CD4-positive, CD25-positive, alpha-beta regulatory T cell (primary cell): ENCODE measurements at regions not wholly inside any gene's neighbourhood (a gene's known extent, or its start where the extent isn't known, plus 50 kb on each side); places are given as distances from the start of the nearest gene placed in this dataset.

Experiments
- ATAC-seq, 2 donors: fragments of 150-1000 bp; cut with Tn5 transposase; one replicate each; pipeline ENCODE4 v1.10.0; 2021; ENCODE audit warnings: low read depth in 2 of 2, moderate number of reproducible peaks in 2 of 2, moderate library complexity in 1 of 2
- DNase-seq, 3 donors: peaks; one replicate each; pipeline versions ENCODE4 v3.0.0 to v3.0.0-alpha.2; 2012 to 2022; ENCODE audit warnings: mixed read lengths in 1 of 3
- H3K27ac ChIP-seq: one replicate; pipeline ENCODE4 v1.7.0; 2013; ENCODE audit warnings: mild to moderate bottlenecking, low read length; ENCODE audit not compliant: insufficient read depth, poor library complexity, severe bottlenecking
- H3K27me3 ChIP-seq: one replicate; pipeline ENCODE4 v1.7.0; 2013; ENCODE audit warnings: low read length; ENCODE audit not compliant: control insufficient read depth, insufficient read depth
- H3K36me3 ChIP-seq: one replicate; pipeline ENCODE4 v1.7.0; 2013; ENCODE audit warnings: mild to moderate bottlenecking, low read length, moderate library complexity; ENCODE audit not compliant: control insufficient read depth, insufficient read depth
- H3K4me1 ChIP-seq: 2 replicates; pipeline ENCODE4 v1.7.0; 2013; ENCODE audit warnings: mild to moderate bottlenecking, low read length; ENCODE audit not compliant: insufficient read depth, control insufficient read depth, poor library complexity, severe bottlenecking
- H3K4me3 ChIP-seq: one replicate; pipeline ENCODE4 v1.7.0; 2013; ENCODE audit warnings: low read depth, mild to moderate bottlenecking, low read length, moderate library complexity
- H3K9me3 ChIP-seq, 2 experiments: 1 replicate in 1 of 2; 2 replicates in 1 of 2; pipeline ENCODE4 v1.7.0; 2013; ENCODE audit warnings: low read length in 2 of 2, mild to moderate bottlenecking in 1 of 2, moderate library complexity in 1 of 2; ENCODE audit not compliant: control insufficient read depth in 2 of 2
- H3K27ac Mint-ChIP-seq, 3 donors: one replicate each; pipeline ENCODE4 v1.8.0; 2020 to 2022; ENCODE audit warnings: mild to moderate bottlenecking in 3 of 3, mixed read lengths in 3 of 3, moderate library complexity in 2 of 3
- H3K27me3 Mint-ChIP-seq: one replicate; pipeline ENCODE4 v1.8.0; 2022; ENCODE audit warnings: mild to moderate bottlenecking, mixed read lengths
- H3K36me3 Mint-ChIP-seq: one replicate; pipeline ENCODE4 v1.8.0; 2020; ENCODE audit warnings: mixed read lengths
- H3K4me1 Mint-ChIP-seq, 4 donors: one replicate each; pipeline ENCODE4 v1.8.0; 2020 to 2022; ENCODE audit warnings: mixed read lengths in 4 of 4, mild to moderate bottlenecking in 1 of 4
- H3K4me3 Mint-ChIP-seq, 4 donors: one replicate each; pipeline ENCODE4 v1.8.0; 2020 to 2022; ENCODE audit warnings: mild to moderate bottlenecking in 4 of 4, mixed read lengths in 4 of 4, moderate library complexity in 3 of 4
- H3K9me3 Mint-ChIP-seq, 7 donors: one replicate each; pipeline ENCODE4 v1.8.0; 2020 to 2022; ENCODE audit warnings: mixed read lengths in 7 of 7, mild to moderate bottlenecking in 3 of 7, moderate library complexity in 2 of 7

DNA sequence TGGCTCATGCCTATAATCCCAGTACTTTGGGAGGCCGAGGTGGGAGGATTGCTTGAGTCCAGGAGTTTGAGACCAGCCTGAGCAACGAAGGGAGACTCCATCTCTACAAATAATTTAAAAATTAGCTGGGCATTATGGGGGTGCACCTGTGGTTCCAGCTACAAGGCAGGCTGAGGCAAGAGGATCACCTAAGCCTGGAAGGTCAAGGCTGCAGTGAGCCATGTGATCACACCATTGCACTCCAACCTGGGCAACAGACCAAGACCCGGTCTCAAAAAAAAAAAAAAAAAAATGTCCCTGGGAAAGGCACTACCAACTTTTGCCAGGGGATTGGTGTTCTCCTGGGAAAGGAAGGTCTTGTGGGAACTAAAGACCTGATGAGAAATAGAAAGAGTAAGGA is 134.2 kb upstream of the AUTS2 start:
- ATAC-seq (no peak), DNase-seq (no peak)
- H3K9me3 Mint-ChIP-seq: peaks cover 0 to 14% (median 4%) of the 10 kb centered on the region in 7 donors
- no peak overlapping the region for H3K4me3 Mint-ChIP-seq
- H3K27me3 Mint-ChIP-seq: no peaks in the 10 kb centered on the region
- H3K27me3 ChIP-seq: no peaks in the 10 kb centered on the region
- no peak overlapping the region for H3K27ac Mint-ChIP-seq
- H3K4me3 ChIP-seq: no peak overlapping the region
- H3K27ac ChIP-seq: no peak overlapping the region
- peaks cover 0 to 6% of the 10 kb centered on the region in 2 experiments for H3K9me3 ChIP-seq
- H3K4me1 ChIP-seq: no peaks in the 10 kb centered on the region
- no peaks in the 10 kb centered on the region for H3K36me3 Mint-ChIP-seq
- H3K4me1 Mint-ChIP-seq: no peaks in the 10 kb centered on the region
- no peaks in the 10 kb centered on the region for H3K36me3 ChIP-seq

DNA sequence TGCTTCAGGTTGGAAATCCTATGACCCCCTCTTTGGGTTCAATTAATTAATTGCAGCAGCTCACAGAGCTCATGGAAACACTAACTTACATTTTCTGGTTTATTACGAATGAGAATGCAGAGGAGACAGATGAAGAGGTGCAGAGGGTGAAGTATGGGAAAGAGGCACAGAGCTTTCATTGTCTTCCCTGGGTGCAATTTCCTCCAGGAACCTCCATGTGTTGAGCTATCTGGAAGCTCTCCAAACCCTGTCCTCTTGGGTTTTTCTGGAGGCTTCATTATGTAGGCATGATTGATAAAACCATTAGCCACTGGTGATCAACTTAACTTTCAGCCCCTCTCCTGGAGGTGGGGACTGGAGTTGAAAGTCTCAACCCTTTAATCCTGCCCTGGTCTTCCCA is 133.0 kb upstream of the AUTS2 start:
- Mint-ChIP-seq H3K27me3 (no peaks in the 10 kb centered on the region), H3K4me3 (no peak overlapping the region), H3K36me3 (no peaks in the 10 kb centered on the region), H3K9me3 (peaks cover 0 to 20% (median 4%) of the 10 kb centered on the region in 7 donors), H3K27ac (no peak overlapping the region), H3K4me1 (no peaks in the 10 kb centered on the region)
- Histone ChIP-seq H3K9me3 (peaks cover 0 to 6% of the 10 kb centered on the region in 2 experiments), H3K4me1 (no peaks in the 10 kb centered on the region), H3K36me3 (no peaks in the 10 kb centered on the region), H3K27me3 (no peaks in the 10 kb centered on the region), H3K27ac (no peak overlapping the region), H3K4me3 (no peak overlapping the region)
- ATAC-seq: no peak
- DNase-seq: no peak

DNA sequence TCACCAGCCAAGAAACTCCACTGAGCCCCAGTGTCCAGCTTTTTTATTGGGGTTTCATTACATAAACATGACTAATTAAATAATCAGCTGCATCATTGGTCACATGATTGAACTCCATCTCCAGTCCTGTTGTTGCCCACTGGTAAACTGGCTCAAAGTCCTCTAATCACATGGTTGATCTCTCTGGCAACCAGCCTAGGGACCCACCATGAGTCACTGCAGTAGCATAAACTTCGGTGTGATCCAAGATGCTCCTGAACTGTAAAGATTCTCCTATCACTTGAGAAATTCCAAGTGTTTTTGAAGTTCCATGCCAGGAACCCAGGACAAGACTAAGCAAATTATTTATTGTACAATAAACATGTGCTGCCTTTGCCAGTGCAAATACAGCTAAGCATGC is 130.4 kb upstream of the AUTS2 start:
- H3K4me3 Mint-ChIP-seq: no peak overlapping the region
- Histone ChIP-seq H3K4me1 (no peaks in the 10 kb centered on the region), H3K4me3 (no peak overlapping the region), H3K27me3 (no peaks in the 10 kb centered on the region), H3K9me3 (peaks cover 0 to 6% of the 10 kb centered on the region in 2 experiments), H3K36me3 (no peaks in the 10 kb centered on the region), H3K27ac (no peak overlapping the region)
- H3K4me1 Mint-ChIP-seq: no peaks in the 10 kb centered on the region
- H3K36me3 Mint-ChIP-seq: no peaks in the 10 kb centered on the region
- no peak overlapping the region for H3K27ac Mint-ChIP-seq
- H3K27me3 Mint-ChIP-seq: no peaks in the 10 kb centered on the region
- DNase-seq (no peak), ATAC-seq (no peak)
- H3K9me3 Mint-ChIP-seq: peaks cover 0 to 24% (median 8%) of the 10 kb centered on the region in 7 donors

DNA sequence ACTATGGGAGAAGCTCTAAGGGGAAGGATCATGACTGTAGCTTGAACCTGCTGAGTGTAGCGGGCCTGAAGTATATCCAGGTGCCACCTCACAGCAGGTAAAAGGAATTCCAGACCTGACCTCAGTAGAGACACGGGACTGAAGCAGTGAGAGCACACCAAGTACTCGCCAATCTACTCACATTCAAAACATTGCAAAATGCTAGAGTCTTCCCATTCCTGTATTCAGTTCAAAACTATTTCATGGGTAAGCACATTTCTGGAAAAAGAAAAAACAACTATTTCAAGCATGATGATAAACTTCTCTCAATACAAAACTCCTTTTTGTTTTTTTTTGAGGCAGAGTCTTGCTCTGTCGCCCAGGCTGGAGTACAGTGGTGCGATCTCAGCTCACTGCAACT is 121.9 kb upstream of the AUTS2 start:
- no peaks in the 10 kb centered on the region for H3K4me1 Mint-ChIP-seq
- no peaks in the 10 kb centered on the region for H3K36me3 ChIP-seq
- no peak overlapping the region for H3K4me3 Mint-ChIP-seq
- DNase-seq (no peak), ATAC-seq (no peak)
- peaks cover 4% of the 10 kb centered on the region for H3K36me3 Mint-ChIP-seq
- no peak overlapping the region for H3K27ac Mint-ChIP-seq
- H3K4me3 ChIP-seq: no peak overlapping the region
- no peaks in the 10 kb centered on the region for H3K27me3 ChIP-seq
- H3K9me3 ChIP-seq: no peaks in the 10 kb centered on the region
- H3K27me3 Mint-ChIP-seq: no peaks in the 10 kb centered on the region
- peaks cover 2 to 11% (median 4%) of the 10 kb centered on the region in 7 donors for H3K9me3 Mint-ChIP-seq
- no peak overlapping the region for H3K27ac ChIP-seq
- H3K4me1 ChIP-seq: no peaks in the 10 kb centered on the region

DNA sequence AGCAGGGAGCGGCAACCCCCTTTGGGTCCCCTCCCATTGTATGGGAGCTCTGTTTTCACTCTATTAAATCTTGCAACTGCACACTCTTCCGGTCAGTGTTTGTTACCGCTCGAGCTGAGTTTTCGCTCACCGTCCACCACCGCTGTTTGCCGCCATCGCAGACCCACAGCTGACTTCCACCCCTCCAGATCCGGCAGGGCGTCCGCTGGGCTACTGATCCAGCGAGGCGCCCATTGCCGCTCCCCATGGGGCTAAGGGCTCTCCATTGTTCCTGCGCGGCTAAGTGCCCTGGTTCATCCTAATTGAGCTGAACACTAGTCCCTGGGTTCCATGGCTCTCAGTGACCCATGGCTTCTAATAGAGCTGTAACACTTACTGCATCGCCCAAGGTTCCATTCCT is 115.6 kb upstream of the AUTS2 start:
- no peak overlapping the region for H3K4me3 Mint-ChIP-seq
- Histone ChIP-seq H3K4me1 (no peaks in the 10 kb centered on the region), H3K9me3 (no peaks in the 10 kb centered on the region), H3K36me3 (no peaks in the 10 kb centered on the region), H3K27ac (no peak overlapping the region), H3K4me3 (no peak overlapping the region), H3K27me3 (no peaks in the 10 kb centered on the region)
- H3K27me3 Mint-ChIP-seq: no peaks in the 10 kb centered on the region
- peaks cover 0 to 8% (median 2%) of the 10 kb centered on the region in 7 donors for H3K9me3 Mint-ChIP-seq
- ATAC-seq (no peak), DNase-seq (no peak)
- no peak overlapping the region for H3K27ac Mint-ChIP-seq
- H3K4me1 Mint-ChIP-seq: no peaks in the 10 kb centered on the region
- H3K36me3 Mint-ChIP-seq: no peaks in the 10 kb centered on the region

DNA sequence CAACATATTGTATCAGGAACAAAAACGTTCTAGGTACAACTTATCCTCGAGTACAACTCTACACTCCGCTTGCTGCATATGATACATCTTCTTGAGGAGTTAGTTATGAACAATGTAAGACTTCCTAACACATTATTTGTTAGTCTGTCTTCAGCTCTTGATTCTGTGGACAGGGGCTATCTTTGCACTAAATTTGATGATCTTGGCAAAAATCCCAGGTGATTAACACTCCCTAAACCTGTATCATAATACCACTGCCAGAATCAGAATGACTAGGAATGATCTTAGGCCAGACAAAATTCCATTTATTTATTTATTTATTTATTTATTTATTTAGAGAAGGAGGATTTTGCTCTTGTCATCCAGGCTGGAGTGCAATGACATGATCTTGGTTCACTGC is 108.7 kb upstream of the AUTS2 start:
- ATAC-seq (no peak), DNase-seq (no peak)
- Mint-ChIP-seq H3K9me3 (peaks cover 0 to 2% (median 0%) of the 10 kb centered on the region in 7 donors), H3K4me3 (no peak overlapping the region), H3K27me3 (no peaks in the 10 kb centered on the region), H3K4me1 (peaks cover 0 to 3% (median 0%) of the 10 kb centered on the region in 4 donors), H3K36me3 (no peaks in the 10 kb centered on the region), H3K27ac (no peak overlapping the region)
- no peaks in the 10 kb centered on the region for H3K36me3 ChIP-seq
- no peaks in the 10 kb centered on the region for H3K4me1 ChIP-seq
- H3K4me3 ChIP-seq: no peak overlapping the region
- peaks cover 0 to 3% of the 10 kb centered on the region in 2 experiments for H3K9me3 ChIP-seq
- no peak overlapping the region for H3K27ac ChIP-seq
- no peaks in the 10 kb centered on the region for H3K27me3 ChIP-seq

DNA sequence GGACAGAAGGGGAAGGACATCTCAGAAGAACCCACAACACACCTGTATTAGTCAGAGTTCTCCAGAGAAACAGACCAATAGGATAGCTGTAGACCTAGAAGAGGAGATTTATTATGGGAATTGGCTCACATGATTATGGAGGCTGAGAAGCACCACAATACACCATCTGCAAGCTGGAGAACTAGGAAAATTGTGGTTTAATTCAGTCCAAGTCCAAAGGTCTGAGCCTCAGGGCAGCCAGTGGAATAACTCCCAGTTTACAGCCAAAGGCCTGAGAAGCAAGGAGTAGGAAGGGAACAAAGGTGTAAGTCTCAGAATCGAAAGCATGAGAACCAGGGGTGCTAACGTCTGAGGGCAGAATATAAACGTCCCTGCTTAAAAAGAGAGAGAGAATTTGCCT is 99.6 kb upstream of the AUTS2 start:
- H3K27ac Mint-ChIP-seq: no peak overlapping the region
- H3K4me3 Mint-ChIP-seq: no peak overlapping the region
- H3K4me3 ChIP-seq: no peak overlapping the region

DNA sequence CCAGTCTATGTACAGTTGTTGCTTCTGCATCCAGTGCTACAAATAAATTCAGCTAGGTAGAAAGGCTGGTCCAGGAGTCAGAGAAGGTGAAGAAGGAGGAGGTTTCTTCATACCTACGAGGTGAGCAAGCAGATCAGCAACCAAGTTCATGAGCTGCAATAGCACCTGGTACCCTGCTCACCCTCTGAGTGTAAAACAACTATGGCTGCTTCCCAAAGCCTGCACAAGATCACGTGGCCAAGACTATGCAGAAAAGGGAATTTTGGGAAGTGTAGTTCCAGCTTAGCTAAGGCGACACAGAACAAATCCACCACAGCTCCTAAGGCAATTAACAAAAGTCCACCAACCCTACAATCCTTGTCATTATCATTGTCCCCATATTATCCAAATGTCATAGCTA is 95.9 kb upstream of the AUTS2 start:
- H3K4me3 Mint-ChIP-seq: no peak overlapping the region
- DNase-seq: no peak
- Histone ChIP-seq H3K4me1 (no peaks in the 10 kb centered on the region), H3K4me3 (no peak overlapping the region), H3K27me3 (no peaks in the 10 kb centered on the region), H3K36me3 (no peaks in the 10 kb centered on the region), H3K27ac (no peak overlapping the region), H3K9me3 (no peaks in the 10 kb centered on the region)
- peaks cover 0 to 2% (median 0%) of the 10 kb centered on the region in 4 donors for H3K4me1 Mint-ChIP-seq
- ATAC-seq: no peak
- H3K27me3 Mint-ChIP-seq: no peaks in the 10 kb centered on the region
- no peak overlapping the region for H3K27ac Mint-ChIP-seq
- H3K9me3 Mint-ChIP-seq: peaks cover 0 to 27% (median 3%) of the 10 kb centered on the region in 7 donors
- H3K36me3 Mint-ChIP-seq: no peaks in the 10 kb centered on the region

More for the DNA sequence above, 99.6 kb upstream of the AUTS2 start:
- H3K9me3 ChIP-seq: no peaks in the 10 kb centered on the region
- no peaks in the 10 kb centered on the region for H3K27me3 Mint-ChIP-seq
- H3K9me3 Mint-ChIP-seq: peaks cover 0 to 29% (median 7%) of the 10 kb centered on the region in 7 donors
- no peaks in the 10 kb centered on the region for H3K36me3 Mint-ChIP-seq
- H3K4me1 Mint-ChIP-seq: peaks cover 0 to 3% (median 0%) of the 10 kb centered on the region in 4 donors
- H3K4me1 ChIP-seq: no peaks in the 10 kb centered on the region
- H3K36me3 ChIP-seq: no peaks in the 10 kb centered on the region
- no peak overlapping the region for H3K27ac ChIP-seq
- no peak for DNase-seq
- ATAC-seq: no peak
- no peaks in the 10 kb centered on the region for H3K27me3 ChIP-seq
